Dendritic cell treated with granulocyte-macrophage colony-stimulating factor and Interleukin-4, amounts not matched to agents 40 ng/mL and 50 ng/mL, for 4 days (primary cell): ENCODE measurements at regions not wholly inside any gene's neighbourhood (a gene's known extent, or its start where the extent isn't known, plus 50 kb on each side); places are given as distances from the start of the nearest gene placed in this dataset.
"Not testable (repeated sequence)": the region's sequence is repeated elsewhere in the genome, so short reads cannot be mapped to it uniquely, and the experiment has no call there.

ENCODE experiments used
- H3K27ac Mint-ChIP-seq: one replicate; pipeline ENCODE4 v1.8.0; 2022; ENCODE audit warnings: mild to moderate bottlenecking, mixed read lengths
- H3K27me3 Mint-ChIP-seq: one replicate; pipeline ENCODE4 v1.8.0; 2022; ENCODE audit warnings: mild to moderate bottlenecking, mixed read lengths
- H3K36me3 Mint-ChIP-seq: one replicate; pipeline ENCODE4 v1.8.0; 2022; ENCODE audit warnings: low read depth, mixed read lengths
- H3K4me1 Mint-ChIP-seq: one replicate; pipeline ENCODE4 v1.8.0; 2022; ENCODE audit warnings: low read depth, mixed read lengths
- H3K4me3 Mint-ChIP-seq: one replicate; pipeline ENCODE4 v1.8.0; 2022; ENCODE audit warnings: mild to moderate bottlenecking, moderate library complexity, mixed read lengths
- H3K9me3 Mint-ChIP-seq: one replicate; pipeline ENCODE4 v1.8.0; 2022; ENCODE audit warnings: mixed read lengths
- intact Hi-C: fragments of 100-400 bp; cut with micrococcal nuclease; formaldehyde crosslinking; loops from one replicate; pipeline ENCODE4 v1.15.0; 2022

- H3K27ac Mint-ChIP-seq, result no peak overlapping the region
- H3K27me3 Mint-ChIP-seq, result no peaks in the 10 kb centered on the region
- H3K4me3 Mint-ChIP-seq, result no peak overlapping the region
- intact Hi-C loops, result no loop called here
- H3K36me3 Mint-ChIP-seq, result no peaks in the 10 kb centered on the region
- no peaks in the 10 kb centered on the region for H3K9me3 Mint-ChIP-seq
- peaks cover 8% of the 10 kb centered on the region for H3K4me1 Mint-ChIP-seq
Observed at GRCh38 chr2:128600581-128601297, 282.1 kb upstream of the HS6ST1 start.

GRCh38 chr2:128601298-128602037 lies 282.8 kb upstream of the HS6ST1 start:
- Mint-ChIP-seq H3K36me3 (no peaks in the 10 kb centered on the region), H3K4me1 (peaks cover 8% of the 10 kb centered on the region), H3K9me3 (no peaks in the 10 kb centered on the region), H3K4me3 (no peak overlapping the region), H3K27ac (no peak overlapping the region), H3K27me3 (no peaks in the 10 kb centered on the region)
- intact Hi-C loops, result no loop called here

GRCh38 chr2:128602038-128602698 lies 283.5 kb upstream of the HS6ST1 start:
- Mint-ChIP-seq H3K27ac (no peak overlapping the region), H3K4me1 (peaks cover 8% of the 10 kb centered on the region), H3K27me3 (no peaks in the 10 kb centered on the region), H3K4me3 (no peak overlapping the region), H3K9me3 (no peaks in the 10 kb centered on the region), H3K36me3 (no peaks in the 10 kb centered on the region)
- intact Hi-C loops, result no loop called here

- Mint-ChIP-seq H3K27me3 (no peaks in the 10 kb centered on the region), H3K9me3 (no peaks in the 10 kb centered on the region), H3K27ac (no peak overlapping the region), H3K36me3 (no peaks in the 10 kb centered on the region), H3K4me1 (peaks cover 8% of the 10 kb centered on the region), H3K4me3 (no peak overlapping the region)
- intact Hi-C loops, result no loop called here
Observed at GRCh38 chr2:128602699-128603101, 284.0 kb upstream of the HS6ST1 start.

- Mint-ChIP-seq H3K9me3 (no peaks in the 10 kb centered on the region), H3K27me3 (no peaks in the 10 kb centered on the region), H3K4me3 (no peak overlapping the region), H3K27ac (peak overlapping the region; percentile 14), H3K36me3 (no peaks in the 10 kb centered on the region), H3K4me1 (peaks cover 8% of the 10 kb centered on the region)
- intact Hi-C loops, result no loop called here
Observed at GRCh38 chr2:128603411-128603924, 284.8 kb upstream of the HS6ST1 start.

- intact Hi-C loops, result no loop called here
- Mint-ChIP-seq H3K27ac (no peak overlapping the region), H3K4me3 (no peak overlapping the region), H3K36me3 (no peaks in the 10 kb centered on the region), H3K9me3 (no peaks in the 10 kb centered on the region), H3K27me3 (no peaks in the 10 kb centered on the region), H3K4me1 (peaks cover 8% of the 10 kb centered on the region)
Observed at GRCh38 chr2:128604045-128604444, 285.4 kb upstream of the HS6ST1 start.

- H3K9me3 Mint-ChIP-seq, intact Hi-C loops, H3K4me3 Mint-ChIP-seq, H3K36me3 Mint-ChIP-seq, H3K27ac Mint-ChIP-seq, H3K4me1 Mint-ChIP-seq, H3K27me3 Mint-ChIP-seq: not testable (repeated sequence)
Observed at GRCh38 chr2:128604581-128604980, 285.9 kb upstream of the HS6ST1 start.

GRCh38 chr2:128605421-128605820 lies 286.8 kb upstream of the HS6ST1 start:
- intact Hi-C loops, result no loop called here
- Mint-ChIP-seq H3K4me3 (no peak overlapping the region), H3K9me3 (no peaks in the 10 kb centered on the region), H3K27me3 (no peaks in the 10 kb centered on the region), H3K27ac (no peak overlapping the region), H3K4me1 (peaks cover 8% of the 10 kb centered on the region), H3K36me3 (no peaks in the 10 kb centered on the region)

GRCh38 chr2:128605931-128606330 lies 287.3 kb upstream of the HS6ST1 start:
- H3K4me3 Mint-ChIP-seq, result no peak overlapping the region
- peaks cover 8% of the 10 kb centered on the region for H3K4me1 Mint-ChIP-seq
- H3K36me3 Mint-ChIP-seq, result no peaks in the 10 kb centered on the region
- H3K27ac Mint-ChIP-seq, result no peak overlapping the region
- H3K9me3 Mint-ChIP-seq, result no peaks in the 10 kb centered on the region
- intact Hi-C loops, result no loop called here
- no peaks in the 10 kb centered on the region for H3K27me3 Mint-ChIP-seq

- no peak overlapping the region for H3K4me3 Mint-ChIP-seq
- H3K27me3 Mint-ChIP-seq, result no peaks in the 10 kb centered on the region
- intact Hi-C loops, result no loop called here
- H3K27ac Mint-ChIP-seq, result no peak overlapping the region
- no peaks in the 10 kb centered on the region for H3K36me3 Mint-ChIP-seq
- H3K9me3 Mint-ChIP-seq, result no peaks in the 10 kb centered on the region
- H3K4me1 Mint-ChIP-seq, result peaks cover 8% of the 10 kb centered on the region
Observed at GRCh38 chr2:128606837-128607236, 288.2 kb upstream of the HS6ST1 start.

GRCh38 chr2:128607440-128607839 lies 288.8 kb upstream of the HS6ST1 start:
- Mint-ChIP-seq H3K36me3 (no peaks in the 10 kb centered on the region), H3K27ac (no peak overlapping the region), H3K4me1 (peaks cover 8% of the 10 kb centered on the region), H3K9me3 (no peaks in the 10 kb centered on the region), H3K27me3 (no peaks in the 10 kb centered on the region), H3K4me3 (no peak overlapping the region)
- intact Hi-C loops, result no loop called here

GRCh38 chr2:128607911-128608506 lies 289.3 kb upstream of the HS6ST1 start:
- Mint-ChIP-seq H3K4me1 (peaks cover 8% of the 10 kb centered on the region), H3K27me3 (no peaks in the 10 kb centered on the region), H3K27ac (no peak overlapping the region), H3K36me3 (no peaks in the 10 kb centered on the region), H3K9me3 (no peaks in the 10 kb centered on the region), H3K4me3 (no peak overlapping the region)
- intact Hi-C loops, result no loop called here

- H3K36me3 Mint-ChIP-seq, result no peaks in the 10 kb centered on the region
- intact Hi-C loops, result no loop called here
- H3K4me3 Mint-ChIP-seq, result no peak overlapping the region
- no peak overlapping the region for H3K27ac Mint-ChIP-seq
- no peaks in the 10 kb centered on the region for H3K9me3 Mint-ChIP-seq
- no peaks in the 10 kb centered on the region for H3K27me3 Mint-ChIP-seq
- H3K4me1 Mint-ChIP-seq, result no peaks in the 10 kb centered on the region
Observed at GRCh38 chr2:128608921-128609880, 290.5 kb upstream of the HS6ST1 start.
